Activated naive CD8-positive, alpha-beta T cell treated with anti-CD3 and anti-CD28 coated beads, Interleukin-2, amount 50 U/mL, for 24 hours (primary cell): ENCODE measurements at regions not wholly inside any gene's neighbourhood (a gene's known extent, or its start where the extent isn't known, plus 50 kb on each side); places are given as distances from the start of the nearest gene placed in this dataset.

Experiments
- ATAC-seq: fragments of 150-1000 bp; cut with Tn5 transposase; one replicate; pipeline ENCODE4 v1.10.0; 2021
- DNase-seq: peaks from one replicate; pipeline ENCODE4 v3.0.0; 2021
- H3K27ac Mint-ChIP-seq: one replicate; pipeline ENCODE4 v1.8.0; 2021; ENCODE audit warnings: mild to moderate bottlenecking, mixed read lengths
- H3K27me3 Mint-ChIP-seq: one replicate; pipeline ENCODE4 v1.8.0; 2021; ENCODE audit warnings: mixed read lengths
- H3K36me3 Mint-ChIP-seq: one replicate; pipeline ENCODE4 v1.8.0; 2021; ENCODE audit warnings: low read depth, mixed read lengths
- H3K4me1 Mint-ChIP-seq: one replicate; pipeline ENCODE4 v1.8.0; 2021; ENCODE audit warnings: mixed read lengths
- H3K4me3 Mint-ChIP-seq: one replicate; pipeline ENCODE4 v1.8.0; 2021; ENCODE audit warnings: mild to moderate bottlenecking, moderate library complexity, mixed read lengths
- H3K9me3 Mint-ChIP-seq: one replicate; pipeline ENCODE4 v1.8.0; 2021; ENCODE audit warnings: mixed read lengths

- Mint-ChIP-seq H3K36me3 (no peaks in the 10 kb centered on the region), H3K27me3 (peaks cover 6% of the 10 kb centered on the region), H3K4me3 (no peak overlapping the region), H3K27ac (peak overlapping the region; percentile 21), H3K4me1 (peaks cover 89% of the 10 kb centered on the region), H3K9me3 (no peaks in the 10 kb centered on the region)
- DNase-seq: no peak
- ATAC-seq: no peak
These were observed 140.2 kb upstream of the ID2 start for GRCh38 chr2:8541636-8542035.

GRCh38 chr2:8542381-8543059 lies 139.3 kb upstream of the ID2 start:
- H3K4me3 Mint-ChIP-seq: peak overlapping the region; percentile 48
- H3K36me3 Mint-ChIP-seq: no peaks in the 10 kb centered on the region
- peak overlapping the region; percentile 96 for H3K27ac Mint-ChIP-seq
- H3K9me3 Mint-ChIP-seq: no peaks in the 10 kb centered on the region
- ATAC-seq: no peak
- peaks cover 91% of the 10 kb centered on the region for H3K4me1 Mint-ChIP-seq
- peaks cover 7% of the 10 kb centered on the region for H3K27me3 Mint-ChIP-seq
- DNase-seq: no peak

- ATAC-seq (peak; percentile 53), DNase-seq (peak; percentile 61)
- H3K9me3 Mint-ChIP-seq: no peaks in the 10 kb centered on the region
- no peaks in the 10 kb centered on the region for H3K36me3 Mint-ChIP-seq
- H3K27ac Mint-ChIP-seq: peak overlapping the region; percentile 96
- H3K4me3 Mint-ChIP-seq: peak overlapping the region; percentile 48
- peaks cover 7% of the 10 kb centered on the region for H3K27me3 Mint-ChIP-seq
- H3K4me1 Mint-ChIP-seq: peaks cover 91% of the 10 kb centered on the region
These were observed 138.8 kb upstream of the ID2 start for GRCh38 chr2:8543060-8543382.

- DNase-seq (peak; percentile 75), ATAC-seq (peak; percentile 75)
- Mint-ChIP-seq H3K4me1 (peaks cover 88% of the 10 kb centered on the region), H3K4me3 (peak overlapping the region; percentile 44), H3K27ac (peak overlapping the region; percentile 96), H3K36me3 (no peaks in the 10 kb centered on the region), H3K9me3 (no peaks in the 10 kb centered on the region), H3K27me3 (peaks cover 5% of the 10 kb centered on the region)
These were observed 138.3 kb upstream of the ID2 start for GRCh38 chr2:8543383-8544170.

- H3K9me3 Mint-ChIP-seq: no peaks in the 10 kb centered on the region
- H3K27ac Mint-ChIP-seq: peak overlapping the region; percentile 96
- peaks cover 84% of the 10 kb centered on the region for H3K4me1 Mint-ChIP-seq
- H3K27me3 Mint-ChIP-seq: peaks cover 5% of the 10 kb centered on the region
- H3K4me3 Mint-ChIP-seq: no peak overlapping the region
- DNase-seq (no peak), ATAC-seq (no peak)
- H3K36me3 Mint-ChIP-seq: no peaks in the 10 kb centered on the region
These were observed 137.6 kb upstream of the ID2 start for GRCh38 chr2:8544171-8544785.

GRCh38 chr2:8544786-8545694 lies 136.8 kb upstream of the ID2 start:
- Mint-ChIP-seq H3K4me3 (peak overlapping the region; percentile 45), H3K27me3 (peaks cover 5% of the 10 kb centered on the region), H3K27ac (peak overlapping the region; percentile 96), H3K36me3 (no peaks in the 10 kb centered on the region), H3K9me3 (no peaks in the 10 kb centered on the region), H3K4me1 (peaks cover 79% of the 10 kb centered on the region)
- DNase-seq: peak; percentile 89
- peak; percentile 73 for ATAC-seq

- Mint-ChIP-seq H3K36me3 (no peaks in the 10 kb centered on the region), H3K4me3 (no peak overlapping the region), H3K27me3 (peaks cover 3% of the 10 kb centered on the region), H3K4me1 (peaks cover 71% of the 10 kb centered on the region), H3K9me3 (no peaks in the 10 kb centered on the region), H3K27ac (peak overlapping the region; percentile 96)
- DNase-seq: no peak
- no peak for ATAC-seq
These were observed 135.9 kb upstream of the ID2 start for GRCh38 chr2:8545695-8546611.

GRCh38 chr2:8546612-8547283 lies 135.1 kb upstream of the ID2 start:
- Mint-ChIP-seq H3K27me3 (peaks cover 2% of the 10 kb centered on the region), H3K4me1 (peaks cover 71% of the 10 kb centered on the region), H3K4me3 (no peak overlapping the region), H3K36me3 (no peaks in the 10 kb centered on the region), H3K27ac (peak overlapping the region; percentile 61), H3K9me3 (no peaks in the 10 kb centered on the region)
- ATAC-seq (no peak), DNase-seq (no peak)

- peak overlapping the region; percentile 57 for H3K27ac Mint-ChIP-seq
- DNase-seq (no peak), ATAC-seq (no peak)
- no peaks in the 10 kb centered on the region for H3K9me3 Mint-ChIP-seq
- no peak overlapping the region for H3K4me3 Mint-ChIP-seq
- no peaks in the 10 kb centered on the region for H3K36me3 Mint-ChIP-seq
- H3K27me3 Mint-ChIP-seq: peaks cover 2% of the 10 kb centered on the region
- peaks cover 71% of the 10 kb centered on the region for H3K4me1 Mint-ChIP-seq
These were observed 134.4 kb upstream of the ID2 start for GRCh38 chr2:8547284-8548064.

- Mint-ChIP-seq H3K4me3 (no peak overlapping the region), H3K9me3 (no peaks in the 10 kb centered on the region), H3K27ac (no peak overlapping the region), H3K4me1 (peaks cover 67% of the 10 kb centered on the region), H3K36me3 (no peaks in the 10 kb centered on the region), H3K27me3 (peaks cover 2% of the 10 kb centered on the region)
- DNase-seq (no peak), ATAC-seq (no peak)
These were observed 133.7 kb upstream of the ID2 start for GRCh38 chr2:8548065-8548618.

GRCh38 chr2:8548619-8549150 lies 133.2 kb upstream of the ID2 start:
- H3K36me3 Mint-ChIP-seq: no peaks in the 10 kb centered on the region
- H3K4me3 Mint-ChIP-seq: no peak overlapping the region
- ATAC-seq: no peak
- H3K27ac Mint-ChIP-seq: no peak overlapping the region
- peaks cover 61% of the 10 kb centered on the region for H3K4me1 Mint-ChIP-seq
- no peaks in the 10 kb centered on the region for H3K9me3 Mint-ChIP-seq
- DNase-seq: no peak
- peaks cover 2% of the 10 kb centered on the region for H3K27me3 Mint-ChIP-seq

GRCh38 chr2:8549273-8549922 lies 132.5 kb upstream of the ID2 start:
- H3K27ac Mint-ChIP-seq: no peak overlapping the region

More at GRCh38 chr2:8549273-8549922, 132.5 kb upstream of the ID2 start:
- Mint-ChIP-seq H3K27me3 (peaks cover 2% of the 10 kb centered on the region), H3K4me1 (peaks cover 54% of the 10 kb centered on the region), H3K9me3 (no peaks in the 10 kb centered on the region), H3K36me3 (no peaks in the 10 kb centered on the region), H3K4me3 (no peak overlapping the region)
- no peak for ATAC-seq
- DNase-seq: no peak
